B cell (primary cell): ENCODE measurements at regions not wholly inside any gene's neighbourhood (a gene's known extent, or its start where the extent isn't known, plus 50 kb on each side); places are given as distances from the start of the nearest gene placed in this dataset.
"Not testable (repeated sequence)": the region's sequence is repeated elsewhere in the genome, so short reads cannot be mapped to it uniquely, and the experiment has no call there.

Experiments used
- ATAC-seq: fragments of 200-7000 bp; cut with Tn5 transposase; one replicate; pipeline ENCODE4 v1.10.0; 2021; ENCODE audit warnings: low read depth, mild to moderate bottlenecking, moderate number of reproducible peaks, moderate library complexity
- CTCF ChIA-PET: fragments of 350-600 bp; sonication (Branson Sonifier 250); formaldehyde crosslinking; loops from one replicate; lab custom pipeline; 2021; ENCODE audit warnings: antibody characterized with exemption, inconsistent platforms; lab: Charles Lee
- POLR2A ChIA-PET: fragments of 350-600 bp; sonication (Branson Sonifier 250); formaldehyde crosslinking; loops from one replicate; lab custom pipeline; 2021; ENCODE audit warnings: antibody characterized with exemption; lab: Charles Lee
- DNase-seq: peaks from one replicate; pipeline ENCODE4 v3.0.0; 2013
- H2AFZ ChIP-seq: 2 replicates; pipeline ENCODE4 v1.6.1; 2012; ENCODE audit warnings: mild to moderate bottlenecking, low read depth, low read length; ENCODE audit not compliant: insufficient read depth, poor library complexity, severe bottlenecking
- H3K27ac ChIP-seq, 2 donors: 1 replicate in 1 of 2; 2 replicates in 1 of 2; pipeline ENCODE4 v1.5.1; 2012 to 2013; ENCODE audit warnings: low read length in 2 of 2, mild to moderate bottlenecking in 2 of 2, moderate library complexity in 1 of 2
- H3K27me3 ChIP-seq, 4 experiments: fragments of 200-600 bp in 1 of 4; sonication (generic) in 1 of 4; replicated peaks in 1 of 4; 1 replicate in 2 of 4; 2 replicates in 2 of 4; pipeline versions ENCODE4 v1.6.1 to v1.7.0; 2013 to 2016; ENCODE audit warnings: low read length in 3 of 4, mild to moderate bottlenecking in 2 of 4, mixed read lengths in 1 of 4, moderate library complexity in 1 of 4; ENCODE audit not compliant: insufficient read depth in 4 of 4, control insufficient read depth in 3 of 4; ENCODE audit errors: control extremely low read depth in 1 of 4
- H3K36me3 ChIP-seq, 2 experiments: replicated peaks in 1 of 2; 1 replicate in 1 of 2; 2 replicates in 1 of 2; pipeline versions ENCODE4 v1.6.1 to v1.7.1; 2013; ENCODE audit warnings: low read length in 1 of 2; ENCODE audit not compliant: insufficient read depth in 2 of 2, control insufficient read depth in 1 of 2; ENCODE audit errors: control extremely low read depth in 1 of 2, extremely low read depth in 1 of 2
- H3K4me1 ChIP-seq, 2 donors: fragments of 200-600 bp in 1 of 2; sonication (generic) in 1 of 2; 1 replicate in 1 of 2; 2 replicates in 1 of 2; pipeline versions ENCODE4 v1.5.1 to v1.6.1; 2013 to 2017; ENCODE audit warnings: low read length in 2 of 2; ENCODE audit not compliant: control insufficient read depth in 2 of 2, insufficient read depth in 2 of 2
- H3K4me2 ChIP-seq: replicated peaks from 2 replicates; pipeline ENCODE3; 2012; ENCODE audit warnings: mild to moderate bottlenecking, low read depth, low read length; ENCODE audit not compliant: poor library complexity, severe bottlenecking
- H3K4me3 ChIP-seq, 5 experiments: fragments of 200-600 bp in 1 of 5; sonication (generic) in 1 of 5; 1 replicate in 3 of 5; 2 replicates in 2 of 5; pipeline versions ENCODE4 v1.5.1 to v1.7.0; 2011 to 2016; ENCODE audit warnings: low read length in 4 of 5, mild to moderate bottlenecking in 4 of 5, low read depth in 2 of 5, control low read depth in 1 of 5, moderate library complexity in 1 of 5; ENCODE audit not compliant: insufficient read depth in 1 of 5; ENCODE audit errors: control extremely low read depth in 1 of 5, extremely low read depth in 1 of 5
- H3K79me2 ChIP-seq: fragments of 200-600 bp; sonication (generic); one replicate; pipeline ENCODE4 v1.6.0; 2016; ENCODE audit warnings: low read length; ENCODE audit not compliant: control insufficient read depth, insufficient read depth
- H3K9ac ChIP-seq: fragments of 200-600 bp; sonication (generic); 2 replicates; pipeline ENCODE4 v1.6.1; 2017; ENCODE audit warnings: mild to moderate bottlenecking, low read length, moderate library complexity
- H3K9me3 ChIP-seq, 3 donors: one replicate each; pipeline versions ENCODE4 v1.6.1 to v1.7.1; 2013; ENCODE audit warnings: low read length in 2 of 3; ENCODE audit not compliant: control insufficient read depth in 2 of 3, insufficient read depth in 1 of 3; ENCODE audit errors: control extremely low read depth in 1 of 3
- H4K20me1 ChIP-seq: 2 replicates; pipeline ENCODE4 v1.6.0; 2012; ENCODE audit warnings: mild to moderate bottlenecking, low read length; ENCODE audit not compliant: insufficient read depth, control insufficient read depth, poor library complexity, severe bottlenecking
- H3K27ac Mint-ChIP-seq: one replicate; pipeline ENCODE4 v1.8.0; 2021; ENCODE audit warnings: mixed read lengths
- H3K27me3 Mint-ChIP-seq: one replicate; pipeline ENCODE4 v1.8.0; 2021; ENCODE audit warnings: mixed read lengths
- H3K4me1 Mint-ChIP-seq: one replicate; pipeline ENCODE4 v1.8.0; 2021; ENCODE audit warnings: mixed read lengths
- H3K4me3 Mint-ChIP-seq: one replicate; pipeline ENCODE4 v1.8.0; 2021; ENCODE audit warnings: mixed read lengths
- H3K9me3 Mint-ChIP-seq: one replicate; pipeline ENCODE4 v1.8.0; 2022; ENCODE audit warnings: mixed read lengths; ENCODE audit not compliant: insufficient read depth
- CTCF ChIP-seq: fragments of 200-600 bp; IDR thresholded peaks from one replicate; pipeline ENCODE4 v1.8.0; 2022; ENCODE audit warnings: antibody characterized with exemption, mild to moderate bottlenecking
- EZH2 ChIP-seq: IDR thresholded peaks from 2 replicates; pipeline ENCODE4 v1.6.1; 2012; ENCODE audit warnings: borderline replicate concordance, low read depth, mild to moderate bottlenecking, moderate library complexity, low read length; ENCODE audit not compliant: insufficient read depth, poor library complexity, severe bottlenecking
- WGBS: methylation state at CpG from one replicate; pipeline ENCODE4 v1.1.5; 2013; ENCODE audit warnings: missing lambda C conversion rate; ENCODE audit not compliant: insufficient coverage; 5-methylcytosine and 5-hydroxymethylcytosine counted together
- intact Hi-C: fragments of 100-400 bp; cut with micrococcal nuclease; formaldehyde crosslinking; loops from one replicate; pipeline ENCODE4 v1.10.0; 2022

GRCh38 chr18:60246606-60247005, 126.0 kb downstream of the MC4R start:
- Histone ChIP-seq H3K4me1 (peaks cover 7 to 18% of the 10 kb centered on the region in 2 donors), H3K79me2 (no peaks in the 10 kb centered on the region), H2AFZ (no peak overlapping the region), H3K9me3 (peaks cover 0 to 3% (median 0%) of the 10 kb centered on the region in 3 donors), H3K4me3 (no peak overlapping the region), H3K27ac (no peak overlapping the region), H4K20me1 (no peaks in the 10 kb centered on the region), H3K27me3 (peaks cover 0 to 10% (median 2%) of the 10 kb centered on the region in 4 experiments), H3K4me2 (no peak overlapping the region), H3K9ac (no peak overlapping the region), H3K36me3 (no peaks in the 10 kb centered on the region)
- H3K27ac Mint-ChIP-seq = no peak overlapping the region
- POLR2A ChIA-PET = no interaction called here
- H3K4me3 Mint-ChIP-seq = no peak overlapping the region
- peaks cover 19% of the 10 kb centered on the region for H3K4me1 Mint-ChIP-seq
- no peaks in the 10 kb centered on the region for H3K9me3 Mint-ChIP-seq
- DNase-seq = no peak
- intact Hi-C loops = no loop called here
- no peak for TF ChIP-seq CTCF
- TF ChIP-seq EZH2 = no peak
- WGBS = 20% methylated on average over 1 of the region's 1 CpG
- CTCF ChIA-PET = no interaction called here
- no peak for ATAC-seq
- H3K27me3 Mint-ChIP-seq = peaks cover 18% of the 10 kb centered on the region

- peaks cover 0 to 3% (median 0%) of the 10 kb centered on the region in 3 donors for H3K9me3 ChIP-seq
- Mint-ChIP-seq H3K4me3 (no peak overlapping the region), H3K9me3 (no peaks in the 10 kb centered on the region), H3K4me1 (peaks cover 19% of the 10 kb centered on the region), H3K27me3 (peaks cover 27% of the 10 kb centered on the region), H3K27ac (no peak overlapping the region)
- H3K4me2 ChIP-seq = no peak overlapping the region
- H3K27me3 ChIP-seq = peaks cover 0 to 10% (median 2%) of the 10 kb centered on the region in 4 experiments
- no peaks in the 10 kb centered on the region for H3K79me2 ChIP-seq
- intact Hi-C loops = no loop called here
- DNase-seq = no peak
- no peak for ATAC-seq
- no peak overlapping the region for H3K4me3 ChIP-seq
- no peak overlapping the region for H2AFZ ChIP-seq
- POLR2A ChIA-PET = no interaction called here
- no peak overlapping the region for H3K27ac ChIP-seq
- H3K9ac ChIP-seq = no peak overlapping the region
- H3K36me3 ChIP-seq = no peaks in the 10 kb centered on the region
- WGBS = 100% methylated on average over 1 of the region's 5 CpGs
- CTCF ChIA-PET = no interaction called here
- no peaks in the 10 kb centered on the region for H4K20me1 ChIP-seq
- TF ChIP-seq CTCF = no peak
- TF ChIP-seq EZH2 = no peak
- H3K4me1 ChIP-seq = peaks cover 7 to 18% of the 10 kb centered on the region in 2 donors
Measured at GRCh38 chr18:60245096-60245495, 127.5 kb downstream of the MC4R start.

GRCh38 chr18:60239024-60239710, 133.4 kb downstream of the MC4R start:
- H3K4me3 ChIP-seq, DNase-seq, H3K9me3 ChIP-seq, H3K36me3 ChIP-seq, H3K79me2 ChIP-seq, H3K9ac ChIP-seq, H3K4me1 ChIP-seq, H4K20me1 ChIP-seq, H3K27me3 ChIP-seq, CTCF ChIA-PET, H3K9me3 Mint-ChIP-seq, H3K27ac Mint-ChIP-seq, intact Hi-C loops, POLR2A ChIA-PET, H2AFZ ChIP-seq, ATAC-seq, H3K4me2 ChIP-seq, H3K27ac ChIP-seq, H3K4me1 Mint-ChIP-seq, H3K4me3 Mint-ChIP-seq: not testable (repeated sequence)
- WGBS = 65% methylated on average over 2 of the region's 4 CpGs
- peaks cover 33% of the 10 kb centered on the region for H3K27me3 Mint-ChIP-seq
